ENCODE measurements at regions not wholly inside any gene's neighbourhood (a gene's known extent, or its start where the extent isn't known, plus 50 kb on each side); places are given as distances from the start of the nearest gene placed in this dataset.

DNA sequence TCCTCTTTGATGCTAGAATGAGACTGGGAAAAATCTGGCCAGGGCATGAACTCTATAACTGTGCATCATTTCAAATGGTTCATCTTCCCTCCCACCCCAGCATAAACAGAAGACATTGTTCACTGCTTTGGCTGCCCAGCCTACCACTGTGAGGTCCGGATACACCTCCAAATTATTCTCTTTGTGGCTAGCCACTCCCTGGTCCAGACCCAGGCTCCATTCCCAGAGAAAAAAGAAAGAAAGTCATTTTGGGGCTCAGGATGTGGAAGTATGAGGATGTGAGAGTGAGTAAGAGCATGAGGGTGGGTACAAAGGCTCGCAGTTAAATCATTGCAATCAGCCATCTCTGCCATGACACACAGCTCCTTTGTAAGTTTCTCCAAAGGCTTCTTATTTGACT is 559.2 kb downstream of the PSAT1 start:
- intact Hi-C loops (cut with micrococcal nuclease; ENCODE audit: unreplicated experiment), result no loop called here
- H3K36me3 Mint-ChIP-seq (ENCODE audit: insufficient read depth, unreplicated experiment), result no peaks in the 10 kb centered on the region
- H3K27me3 Mint-ChIP-seq (ENCODE audit: unreplicated experiment), result no peaks in the 10 kb centered on the region
- TF ChIP-seq, protein P1, sequence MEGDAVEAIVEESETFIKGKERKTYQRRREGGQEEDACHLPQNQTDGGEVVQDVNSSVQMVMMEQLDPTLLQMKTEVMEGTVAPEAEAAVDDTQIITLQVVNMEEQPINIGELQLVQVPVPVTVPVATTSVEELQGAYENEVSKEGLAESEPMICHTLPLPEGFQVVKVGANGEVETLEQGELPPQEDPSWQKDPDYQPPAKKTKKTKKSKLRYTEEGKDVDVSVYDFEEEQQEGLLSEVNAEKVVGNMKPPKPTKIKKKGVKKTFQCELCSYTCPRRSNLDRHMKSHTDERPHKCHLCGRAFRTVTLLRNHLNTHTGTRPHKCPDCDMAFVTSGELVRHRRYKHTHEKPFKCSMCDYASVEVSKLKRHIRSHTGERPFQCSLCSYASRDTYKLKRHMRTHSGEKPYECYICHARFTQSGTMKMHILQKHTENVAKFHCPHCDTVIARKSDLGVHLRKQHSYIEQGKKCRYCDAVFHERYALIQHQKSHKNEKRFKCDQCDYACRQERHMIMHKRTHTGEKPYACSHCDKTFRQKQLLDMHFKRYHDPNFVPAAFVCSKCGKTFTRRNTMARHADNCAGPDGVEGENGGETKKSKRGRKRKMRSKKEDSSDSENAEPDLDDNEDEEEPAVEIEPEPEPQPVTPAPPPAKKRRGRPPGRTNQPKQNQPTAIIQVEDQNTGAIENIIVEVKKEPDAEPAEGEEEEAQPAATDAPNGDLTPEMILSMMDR (IDR thresholded peaks at IDR 0.05; ENCODE audit: unreplicated experiment), result no peak
- H3K27ac Mint-ChIP-seq (ENCODE audit: unreplicated experiment), result no peak overlapping the region
- DNase-seq, result no peak
- H3K4me1 Mint-ChIP-seq (ENCODE audit: low read depth, unreplicated experiment), result no peaks in the 10 kb centered on the region
- CTCF ChIA-PET, result no interaction called here
- H3K4me3 Mint-ChIP-seq (ENCODE audit: low read depth, unreplicated experiment), result no peak overlapping the region
- peaks cover 8% of the 10 kb centered on the region for H3K9me3 Mint-ChIP-seq (ENCODE audit: low read depth, unreplicated experiment)
- no TSS peak for BruUV-seq (replicated peaks)

DNA sequence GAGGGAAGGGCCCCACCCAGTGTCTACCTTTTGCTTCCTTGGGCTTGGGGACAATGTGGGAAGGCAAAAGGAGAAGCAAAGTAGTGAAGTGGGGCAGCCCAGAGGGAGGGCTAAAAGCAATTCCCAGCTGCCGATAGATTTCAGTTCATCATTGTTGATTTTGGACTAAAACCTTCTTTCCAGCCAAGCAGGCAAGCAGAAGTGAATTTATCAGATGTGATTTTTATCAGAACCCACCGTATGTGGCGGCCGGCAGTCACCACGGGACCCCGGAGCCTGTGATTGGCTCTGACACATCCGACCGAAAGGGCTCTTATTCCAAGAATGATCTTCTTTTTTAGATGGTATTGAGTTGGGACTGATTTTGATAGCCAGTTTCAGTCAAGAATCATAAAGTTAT is 559.9 kb downstream of the PSAT1 start:
- H3K4me1 Mint-ChIP-seq (ENCODE audit: low read depth, unreplicated experiment), result no peaks in the 10 kb centered on the region
- no peaks in the 10 kb centered on the region for H3K36me3 Mint-ChIP-seq (ENCODE audit: insufficient read depth, unreplicated experiment)
- no peaks in the 10 kb centered on the region for H3K27me3 Mint-ChIP-seq (ENCODE audit: unreplicated experiment)
- no TSS peak for BruUV-seq (replicated peaks)
- no peak overlapping the region for H3K27ac Mint-ChIP-seq (ENCODE audit: unreplicated experiment)
- intact Hi-C loops (cut with micrococcal nuclease; ENCODE audit: unreplicated experiment), result no loop called here
- no peak overlapping the region for H3K4me3 Mint-ChIP-seq (ENCODE audit: low read depth, unreplicated experiment)
- DNase-seq, result no peak
- CTCF ChIA-PET, result no interaction called here
- peaks cover 4% of the 10 kb centered on the region for H3K9me3 Mint-ChIP-seq (ENCODE audit: low read depth, unreplicated experiment)
- TF ChIP-seq, protein P1 (IDR thresholded peaks at IDR 0.05; ENCODE audit: unreplicated experiment), result no peak

- CTCF ChIA-PET, result no interaction called here
Measured at GRCh38 chr9:78857373-78858225, 560.7 kb downstream of the PSAT1 start.

DNA sequence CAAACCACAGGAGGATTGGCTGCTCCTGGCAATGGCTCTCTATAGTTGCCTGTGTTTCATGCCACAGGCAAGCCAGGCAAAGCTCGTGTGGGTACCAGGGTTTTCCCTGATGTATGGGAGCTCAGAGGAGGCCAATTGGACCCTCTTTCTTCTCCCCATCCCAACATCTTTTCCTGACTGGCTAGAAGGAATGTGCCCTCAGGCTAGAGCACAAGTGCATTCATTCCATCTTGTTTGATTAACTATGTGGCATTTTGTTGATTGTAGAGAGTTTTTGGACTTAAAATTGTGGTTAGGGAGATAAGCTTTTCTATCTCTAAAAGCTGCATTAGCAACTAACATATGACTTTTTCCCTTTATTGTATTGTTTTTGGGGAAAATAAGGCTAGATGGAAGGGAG is 561.3 kb downstream of the PSAT1 start:
- CTCF ChIA-PET, result no interaction called here
- no TSS peak for BruUV-seq (replicated peaks)

More at GRCh38 chr9:78857373-78858225, 560.7 kb downstream of the PSAT1 start:
- H3K27ac Mint-ChIP-seq (ENCODE audit: unreplicated experiment), result no peak overlapping the region
- no peaks in the 10 kb centered on the region for H3K36me3 Mint-ChIP-seq (ENCODE audit: insufficient read depth, unreplicated experiment)
- TF ChIP-seq, protein P1 (IDR thresholded peaks at IDR 0.05; ENCODE audit: unreplicated experiment), result no peak
- peaks cover 4% of the 10 kb centered on the region for H3K9me3 Mint-ChIP-seq (ENCODE audit: low read depth, unreplicated experiment)
- H3K4me3 Mint-ChIP-seq (ENCODE audit: low read depth, unreplicated experiment), result no peak overlapping the region
- no peak for DNase-seq
- intact Hi-C loops (cut with micrococcal nuclease; ENCODE audit: unreplicated experiment), result no loop called here
- no TSS peak for BruUV-seq (replicated peaks)
- H3K4me1 Mint-ChIP-seq (ENCODE audit: low read depth, unreplicated experiment), result no peaks in the 10 kb centered on the region
- H3K27me3 Mint-ChIP-seq (ENCODE audit: unreplicated experiment), result no peaks in the 10 kb centered on the region

More for the DNA sequence above, 561.3 kb downstream of the PSAT1 start:
- TF ChIP-seq, protein P1 (IDR thresholded peaks at IDR 0.05; ENCODE audit: unreplicated experiment), result no peak
- DNase-seq, result no peak
- Mint-ChIP-seq H3K9me3 (ENCODE audit: low read depth, unreplicated experiment) (peaks cover 4% of the 10 kb centered on the region), H3K4me1 (ENCODE audit: low read depth, unreplicated experiment) (no peaks in the 10 kb centered on the region), H3K4me3 (ENCODE audit: low read depth, unreplicated experiment) (no peak overlapping the region), H3K27me3 (ENCODE audit: unreplicated experiment) (no peaks in the 10 kb centered on the region), H3K36me3 (ENCODE audit: insufficient read depth, unreplicated experiment) (no peaks in the 10 kb centered on the region), H3K27ac (ENCODE audit: unreplicated experiment) (no peak overlapping the region)
- intact Hi-C loops (cut with micrococcal nuclease; ENCODE audit: unreplicated experiment), result no loop called here
